Sigmoid colon (tissue), 6 donors: ENCODE measurements at regions not wholly inside any gene's neighbourhood (a gene's known extent, or its start where the extent isn't known, plus 50 kb on each side); places are given as distances from the start of the nearest gene placed in this dataset.
"Not testable (repeated sequence)": the region's sequence is repeated elsewhere in the genome, so short reads cannot be mapped to it uniquely, and the experiment has no call there.

Source experiments
- DNase-seq: peaks from one replicate; pipeline ENCODE4 v3.0.0-alpha.2; 2019
- H3K27ac ChIP-seq, 4 donors: fragments of 200-600 bp; sonication (generic); one replicate each; pipeline ENCODE4 v1.5.1; 2016 to 2019; ENCODE audit warnings: mild to moderate bottlenecking in 1 of 4
- H3K27me3 ChIP-seq, 3 donors: fragments of 200-600 bp; sonication (generic); one replicate each; pipeline ENCODE4 v1.5.1; 2019; ENCODE audit warnings: mild to moderate bottlenecking in 1 of 3
- H3K36me3 ChIP-seq, 4 donors: fragments of 200-600 bp; sonication (generic); one replicate each; pipeline ENCODE4 v1.5.1; 2016 to 2019
- H3K4me1 ChIP-seq, 4 donors: fragments of 200-600 bp; sonication (generic); one replicate each; pipeline ENCODE4 v1.5.1; 2017 to 2019
- H3K4me3 ChIP-seq, 4 donors: fragments of 200-600 bp; sonication (generic); one replicate each; pipeline ENCODE4 v1.5.1; 2017 to 2019; ENCODE audit warnings: mild to moderate bottlenecking in 2 of 4, moderate library complexity in 1 of 4
- H3K9me3 ChIP-seq, 4 donors: fragments of 200-600 bp in 3 of 4; sonication (generic) in 3 of 4; one replicate each; pipeline versions ENCODE4 v1.5.1 to v1.6.1; 2013 to 2019
- WGBS, 2 donors: extraction: QIAGEN DNeasy Blood & Tissue Kit; methylation state at CpG; one replicate each; pipeline ENCODE4 v1.1.7; 2013; 5-methylcytosine and 5-hydroxymethylcytosine counted together
- intact Hi-C: fragments of 100-400 bp; cut with DNase I; formaldehyde crosslinking; loops from one replicate; pipeline ENCODE4 v1.15.1; 2023
- donor health status: healthy with polysubstance abuse.
- donor health status: healthy.

GRCh38 chr21:13303763-13304162 is 305.8 kb upstream of the POTED start:
- H3K27ac ChIP-seq, H3K36me3 ChIP-seq, DNase-seq, H3K27me3 ChIP-seq, H3K4me1 ChIP-seq, intact Hi-C loops, H3K4me3 ChIP-seq, H3K9me3 ChIP-seq: not testable (repeated sequence)
- WGBS, 2 donors: 14 to 42% methylated on average over 1 of the region's 1 CpG

GRCh38 chr21:13304901-13305300 is 304.7 kb upstream of the POTED start:
- H3K27ac ChIP-seq, H3K9me3 ChIP-seq, DNase-seq, H3K36me3 ChIP-seq, H3K27me3 ChIP-seq, H3K4me3 ChIP-seq, intact Hi-C loops, H3K4me1 ChIP-seq: not testable (repeated sequence)
- WGBS, 2 donors: 14 to 21% methylated on average over 1 of the region's 1 CpG

- H3K36me3 ChIP-seq, H3K4me1 ChIP-seq, H3K9me3 ChIP-seq, H3K27ac ChIP-seq, intact Hi-C loops, H3K27me3 ChIP-seq, H3K4me3 ChIP-seq: not testable (repeated sequence)
- WGBS, 2 donors: 72 to 77% methylated on average over 5 of the region's 5 CpGs
- DNase-seq: peak; percentile 43
Observed at GRCh38 chr21:13310120-13310519, 299.5 kb upstream of the POTED start.

- H3K27ac ChIP-seq, H3K4me1 ChIP-seq, H3K4me3 ChIP-seq, H3K27me3 ChIP-seq, H3K9me3 ChIP-seq, H3K36me3 ChIP-seq, intact Hi-C loops: not testable (repeated sequence)
- DNase-seq: peak; percentile 41
- 80 to 88% methylated on average over 16 to 17 of the region's 18 CpGs for WGBS, 2 donors
Observed at GRCh38 chr21:13310570-13311524, 298.7 kb upstream of the POTED start.

- H3K9me3 ChIP-seq, H3K4me3 ChIP-seq, H3K27ac ChIP-seq, H3K27me3 ChIP-seq, H3K4me1 ChIP-seq, intact Hi-C loops, H3K36me3 ChIP-seq, DNase-seq: not testable (repeated sequence)
- WGBS, 2 donors: 43 to 46% methylated on average over 5 of the region's 5 CpGs
Observed at GRCh38 chr21:13318718-13319117, 290.9 kb upstream of the POTED start.

GRCh38 chr21:13321919-13322318 is 287.7 kb upstream of the POTED start:
- H3K9me3 ChIP-seq, H3K27ac ChIP-seq, H3K4me3 ChIP-seq, H3K4me1 ChIP-seq, H3K27me3 ChIP-seq, DNase-seq, intact Hi-C loops, H3K36me3 ChIP-seq: not testable (repeated sequence)

GRCh38 chr21:13340670-13341234 is 268.8 kb upstream of the POTED start:
- H3K27ac ChIP-seq, intact Hi-C loops, H3K4me3 ChIP-seq, DNase-seq, H3K27me3 ChIP-seq, H3K9me3 ChIP-seq, H3K4me1 ChIP-seq, H3K36me3 ChIP-seq: not testable (repeated sequence)
- 35 to 38% methylated on average over 3 of the region's 3 CpGs for WGBS, 2 donors

GRCh38 chr21:13351521-13351920 is 258.1 kb upstream of the POTED start:
- 80 to 89% methylated on average over 1 of the region's 1 CpG for WGBS, 2 donors
- intact Hi-C loops: not testable (repeated sequence)

GRCh38 chr21:13360175-13360574 is 249.4 kb upstream of the POTED start:
- H3K9me3 ChIP-seq, H3K27me3 ChIP-seq, H3K4me3 ChIP-seq, DNase-seq, H3K27ac ChIP-seq, H3K36me3 ChIP-seq, intact Hi-C loops, H3K4me1 ChIP-seq: not testable (repeated sequence)
- WGBS, 2 donors: 85 to 90% methylated on average over 17 of the region's 17 CpGs

More at GRCh38 chr21:13351521-13351920, 258.1 kb upstream of the POTED start:
- not testable (repeated sequence) for H3K4me3 ChIP-seq, H3K9me3 ChIP-seq, H3K27ac ChIP-seq, H3K4me1 ChIP-seq, H3K36me3 ChIP-seq, H3K27me3 ChIP-seq, DNase-seq
